GM19468 (cell line): ENCODE measurements at regions not wholly inside any gene's neighbourhood (a gene's known extent, or its start where the extent isn't known, plus 50 kb on each side); places are given as distances from the start of the nearest gene placed in this dataset.

Source experiments
- ATAC-seq: cut with Tn5 transposase; IDR thresholded peaks from one replicate; pipeline ENCODE4 v1.9.1; 2021; ENCODE audit warnings: mild to moderate bottlenecking, moderate library complexity, moderate number of reproducible peaks; ENCODE audit not compliant: unreplicated experiment; ENCODE audit errors: extremely low read depth

- ATAC-seq = no peak
Measured at GRCh38 chr5:2311851-2312250, 429.1 kb upstream of the IRX4 start.

GRCh38 chr5:2310946-2311345, 428.2 kb upstream of the IRX4 start:
- ATAC-seq = no peak

- no peak for ATAC-seq
Measured at GRCh38 chr5:2307631-2308030, 424.9 kb upstream of the IRX4 start.

GRCh38 chr5:2306711-2307110, 424.0 kb upstream of the IRX4 start:
- ATAC-seq = no peak

GRCh38 chr5:2303431-2304100, 420.8 kb upstream of the IRX4 start:
- ATAC-seq = no peak

GRCh38 chr5:2302169-2302568, 419.4 kb upstream of the IRX4 start:
- ATAC-seq = no peak

GRCh38 chr5:2300861-2301574, 418.3 kb upstream of the IRX4 start:
- no peak for ATAC-seq

GRCh38 chr5:2300421-2300820, 417.7 kb upstream of the IRX4 start:
- no peak for ATAC-seq

- no peak for ATAC-seq
Measured at GRCh38 chr5:2299388-2300220, 416.9 kb upstream of the IRX4 start.

GRCh38 chr5:2298781-2299180, 416.1 kb upstream of the IRX4 start:
- ATAC-seq = no peak

GRCh38 chr5:2297991-2298390, 415.3 kb upstream of the IRX4 start:
- ATAC-seq = no peak

GRCh38 chr5:2295476-2295875, 412.8 kb upstream of the IRX4 start:
- no peak for ATAC-seq

GRCh38 chr5:2293906-2294305, 411.2 kb upstream of the IRX4 start:
- no peak for ATAC-seq

GRCh38 chr5:2291146-2291840, 408.6 kb upstream of the IRX4 start:
- ATAC-seq = no peak

- ATAC-seq = no peak
Measured at GRCh38 chr5:2289380-2289779, 406.7 kb upstream of the IRX4 start.

- no peak for ATAC-seq
Measured at GRCh38 chr5:2288968-2289367, 406.2 kb upstream of the IRX4 start.

- ATAC-seq = no peak
Measured at GRCh38 chr5:2288466-2288865, 405.7 kb upstream of the IRX4 start.

- no peak for ATAC-seq
Measured at GRCh38 chr5:2286250-2286649, 403.5 kb upstream of the IRX4 start.

- ATAC-seq = no peak
Measured at GRCh38 chr5:2284678-2285077, 402.0 kb upstream of the IRX4 start.

- ATAC-seq = no peak
Measured at GRCh38 chr5:2283481-2284045, 400.8 kb upstream of the IRX4 start.
